ENCODE measurements at regions not wholly inside any gene's neighbourhood (a gene's known extent, or its start where the extent isn't known, plus 50 kb on each side); places are given as distances from the start of the nearest gene placed in this dataset.

GRCh38 chr7:138303230-138304070 is 156.6 kb upstream of the TRIM24 start:
- H3K4me3 ChIP-seq (ENCODE audit: control insufficient read depth, low read depth, low read length), result no peak overlapping the region
- TF ChIP-seq CTCF (conservative IDR thresholded peaks at IDR 0.05; ENCODE audit: control insufficient read depth, insufficient read depth, low read depth, low read length), result no peak
- DNase-seq (ENCODE audit: low read depth), result no peak

- no peak overlapping the region for H3K4me3 ChIP-seq (ENCODE audit: control insufficient read depth, low read depth, low read length)
- no peak for DNase-seq (ENCODE audit: low read depth)
- no peak for TF ChIP-seq CTCF (conservative IDR thresholded peaks at IDR 0.05; ENCODE audit: control insufficient read depth, insufficient read depth, low read depth, low read length)
Measured at GRCh38 chr7:138304071-138304320, 156.1 kb upstream of the TRIM24 start.

- H3K4me3 ChIP-seq (ENCODE audit: control insufficient read depth, low read depth, low read length), result no peak overlapping the region
- no peak for TF ChIP-seq CTCF (conservative IDR thresholded peaks at IDR 0.05; ENCODE audit: control insufficient read depth, insufficient read depth, low read depth, low read length)
- no peak for DNase-seq (ENCODE audit: low read depth)
Measured at GRCh38 chr7:138307633-138308032, 152.4 kb upstream of the TRIM24 start.

GRCh38 chr7:138308136-138308535 is 151.9 kb upstream of the TRIM24 start:
- no peak for DNase-seq (ENCODE audit: low read depth)
- H3K4me3 ChIP-seq (ENCODE audit: control insufficient read depth, low read depth, low read length), result no peak overlapping the region
- TF ChIP-seq CTCF (conservative IDR thresholded peaks at IDR 0.05; ENCODE audit: control insufficient read depth, insufficient read depth, low read depth, low read length), result no peak

- DNase-seq (ENCODE audit: low read depth), result no peak
- TF ChIP-seq CTCF (conservative IDR thresholded peaks at IDR 0.05; ENCODE audit: control insufficient read depth, insufficient read depth, low read depth, low read length), result no peak
- H3K4me3 ChIP-seq (ENCODE audit: control insufficient read depth, low read depth, low read length), result no peak overlapping the region
Measured at GRCh38 chr7:138309186-138309585, 150.9 kb upstream of the TRIM24 start.

- H3K4me3 ChIP-seq (ENCODE audit: control insufficient read depth, low read depth, low read length), result no peak overlapping the region
- no peak for TF ChIP-seq CTCF (conservative IDR thresholded peaks at IDR 0.05; ENCODE audit: control insufficient read depth, insufficient read depth, low read depth, low read length)
- no peak for DNase-seq (ENCODE audit: low read depth)
Measured at GRCh38 chr7:138313829-138314178, 146.3 kb upstream of the TRIM24 start.

Measured in fibroblast of mammary gland (primary cell).